ENCODE measurements at regions not wholly inside any gene's neighbourhood (a gene's known extent, or its start where the extent isn't known, plus 50 kb on each side); places are given as distances from the start of the nearest gene placed in this dataset.

GRCh38 chr11:79493555-79494171 lies 52.8 kb upstream of the TENM4 start:
- no peaks in the 10 kb centered on the region for H3K27me3 Mint-ChIP-seq (ENCODE audit: low read depth)
- H3K36me3 Mint-ChIP-seq (ENCODE audit: low read depth): no peaks in the 10 kb centered on the region
- H3K4me3 Mint-ChIP-seq: no peak overlapping the region

GRCh38 chr11:79492008-79492407 lies 51.2 kb upstream of the TENM4 start:
- Mint-ChIP-seq H3K9me3 (no peaks in the 10 kb centered on the region), H3K4me3 (no peak overlapping the region), H3K27ac (no peak overlapping the region), H3K36me3 (ENCODE audit: low read depth) (no peaks in the 10 kb centered on the region), H3K27me3 (ENCODE audit: low read depth) (no peaks in the 10 kb centered on the region), H3K4me1 (ENCODE audit: low read depth) (no peaks in the 10 kb centered on the region)
- no peak for DNase-seq (ENCODE audit: low spot score)

More at GRCh38 chr11:79493555-79494171, 52.8 kb upstream of the TENM4 start:
- Mint-ChIP-seq H3K4me1 (ENCODE audit: low read depth) (no peaks in the 10 kb centered on the region), H3K27ac (no peak overlapping the region), H3K9me3 (no peaks in the 10 kb centered on the region)
- no peak for DNase-seq (ENCODE audit: low spot score)

All from T-helper 2 cell treated with Interferon-gamma antibody and Interleukin-4, amounts not matched to agents 5 μg/mL and 100 μg/mL, for 36 hours (primary cell).